SK-N-SH (cell line): ENCODE measurements at regions not wholly inside any gene's neighbourhood (a gene's known extent, or its start where the extent isn't known, plus 50 kb on each side); places are given as distances from the start of the nearest gene placed in this dataset.

Experiments
- CTCF ChIA-PET: fragments of 300-600, 350-600 bp; formaldehyde crosslinking; extraction: SDS; loops from one replicate; lab custom pipeline; 2021; lab: Yijun Ruan, JAX
- POLR2A ChIA-PET: fragments of 350-600 bp; sonication (Branson Sonifier 250); formaldehyde crosslinking; extraction: SDS; loops from one replicate; lab custom pipeline; 2020; ENCODE audit warnings: antibody characterized with exemption, inconsistent platforms; lab: Yijun Ruan, JAX
- DNase-seq: peaks from one replicate; pipeline ENCODE4 v3.0.0; 2012
- H2AFZ ChIP-seq: fragments of 200-600 bp; sonication (generic); 2 replicates; pipeline ENCODE4 v1.8.1; 2016; ENCODE audit warnings: antibody characterized with exemption, mild to moderate bottlenecking, low read depth
- H3F3A ChIP-seq: fragments of 200-600 bp; sonication (generic); replicated peaks from 2 replicates; pipeline ENCODE3; 2016; ENCODE audit warnings: antibody characterized with exemption, mild to moderate bottlenecking; ENCODE audit not compliant: insufficient read depth
- H3K27ac ChIP-seq, 2 experiments: fragments of 200-500 bp in 1 of 2; fragments of 200-600 bp in 1 of 2; sonication (Bioruptor generic) in 1 of 2; sonication (generic), shearing (Covaris generic) in 1 of 2; 2 replicates each; pipeline versions ENCODE4 v1.5.1 to v1.6.1; 2014 to 2016; ENCODE audit warnings: low read depth in 2 of 2, inconsistent platforms in 1 of 2, low read length in 1 of 2, mild to moderate bottlenecking in 1 of 2, mixed read lengths in 1 of 2
- H3K27me3 ChIP-seq: fragments of 200-600 bp; sonication (generic), shearing (Covaris generic); 2 replicates; pipeline ENCODE4 v1.6.1; 2016; ENCODE audit warnings: mixed run types; ENCODE audit not compliant: insufficient read depth
- H3K36me3 ChIP-seq, 2 experiments: fragments of 200-500 bp in 1 of 2; fragments of 200-600 bp in 1 of 2; sonication (Bioruptor generic) in 1 of 2; sonication (generic) in 1 of 2; replicated peaks in 1 of 2; 2 replicates each; pipeline versions ENCODE3 to v1.5.1; 2014 to 2016; ENCODE audit warnings: low read length in 1 of 2, mild to moderate bottlenecking in 1 of 2; ENCODE audit not compliant: insufficient read depth in 2 of 2, control insufficient read depth in 1 of 2
- H3K4me1 ChIP-seq, 2 experiments: fragments of 200-500 bp in 1 of 2; fragments of 200-600 bp in 1 of 2; sonication (Bioruptor generic) in 1 of 2; sonication (generic), shearing (Covaris generic) in 1 of 2; 2 replicates each; pipeline versions ENCODE4 v1.5.1 to v1.6.1; 2014 to 2016; ENCODE audit warnings: low read depth in 1 of 2, low read length in 1 of 2, mixed run types in 1 of 2; ENCODE audit not compliant: insufficient read depth in 2 of 2, control insufficient read depth in 1 of 2
- H3K4me2 ChIP-seq: fragments of 200-600 bp; sonication (generic), shearing (Covaris generic); 2 replicates; pipeline ENCODE4 v1.6.1; 2017; ENCODE audit warnings: mixed run types
- H3K4me3 ChIP-seq, 2 experiments: fragments of 200-500 bp in 1 of 2; fragments of 200-600 bp in 1 of 2; sonication (Bioruptor generic) in 1 of 2; sonication (generic), shearing (Covaris generic) in 1 of 2; 2 replicates each; pipeline versions ENCODE4 v1.5.1 to v1.8.1; 2014 to 2016; ENCODE audit warnings: low read depth in 2 of 2, inconsistent platforms in 1 of 2, low read length in 1 of 2, mild to moderate bottlenecking in 1 of 2, mixed read lengths in 1 of 2, moderate library complexity in 1 of 2
- H3K79me2 ChIP-seq: fragments of 200-600 bp; sonication (generic); 2 replicates; pipeline ENCODE4 v1.8.1; 2017; ENCODE audit warnings: mild to moderate bottlenecking; ENCODE audit not compliant: insufficient read depth
- H3K9ac ChIP-seq: fragments of 200-600 bp; sonication (generic); 2 replicates; pipeline ENCODE4 v1.6.1; 2017; ENCODE audit warnings: mixed run types
- H3K9me2 ChIP-seq: fragments of 200-600 bp; sonication (generic); 2 replicates; pipeline ENCODE4 v1.6.1; 2017; ENCODE audit warnings: mixed run types
- H3K9me3 ChIP-seq: fragments of 200-600 bp; sonication (generic); 2 replicates; pipeline ENCODE4 v1.6.1; 2017; ENCODE audit warnings: mixed run types, mild to moderate bottlenecking, moderate library complexity
- H4K20me1 ChIP-seq: fragments of 200-600 bp; sonication (generic); 2 replicates; pipeline ENCODE4 v1.6.1; 2017; ENCODE audit warnings: mild to moderate bottlenecking, mixed run types; ENCODE audit not compliant: insufficient read depth
- ELF1 ChIP-seq: IDR thresholded peaks from 2 replicates; pipeline ENCODE4 v1.4.0; 2012
- EP300 ChIP-seq, 2 experiments: IDR thresholded peaks; 2 replicates each; pipeline versions ENCODE4 v1.4.0 to v1.6.1; 2012; ENCODE audit warnings: borderline replicate concordance in 1 of 2, low read depth in 1 of 2, low read length in 1 of 2
- EZH2phosphoT487 ChIP-seq: fragments of 200-600 bp; sonication (generic); IDR thresholded peaks from 2 replicates; pipeline ENCODE4 v1.6.1; 2017; ENCODE audit warnings: low read depth, mixed run types, mild to moderate bottlenecking, antibody characterized with exemption, moderate library complexity, borderline replicate concordance
- FOSL2 ChIP-seq: IDR thresholded peaks from 2 replicates; pipeline ENCODE4 v1.4.0; 2012; ENCODE audit warnings: low read depth, mild to moderate bottlenecking, moderate library complexity, borderline replicate concordance
- FOXJ3 ChIP-seq: sonication (generic); formaldehyde crosslinking; IDR thresholded peaks from 2 replicates; pipeline ENCODE4 v1.5.1; 2020; ENCODE audit warnings: mild to moderate bottlenecking, missing genetic modification reagents
- FOXM1 ChIP-seq: IDR thresholded peaks from 2 replicates; pipeline ENCODE4 v1.4.0; 2012; ENCODE audit warnings: low read depth, mild to moderate bottlenecking
- JUND ChIP-seq: IDR thresholded peaks from 2 replicates; pipeline ENCODE4 v1.4.0; 2012
- MXI1 ChIP-seq: IDR thresholded peaks from 2 replicates; pipeline ENCODE4 v1.6.1; 2012; ENCODE audit warnings: mild to moderate bottlenecking, low read depth, low read length, improper control_type of control experiment
- POLR2AphosphoS5 ChIP-seq: IDR thresholded peaks from 2 replicates; pipeline ENCODE4 v1.6.1; 2012; ENCODE audit warnings: low read depth, low read length
- RAD21 ChIP-seq: IDR thresholded peaks from 2 replicates; pipeline ENCODE4 v1.6.1; 2012; ENCODE audit warnings: mild to moderate bottlenecking, low read length
- RCOR1 ChIP-seq: fragments of 150-350 bp; IDR thresholded peaks from 2 replicates; pipeline ENCODE4 v1.6.1; 2017; ENCODE audit warnings: antibody characterized with exemption, low read length
- TAF1 ChIP-seq: IDR thresholded peaks from 2 replicates; pipeline ENCODE4 v1.6.1; 2012; ENCODE audit warnings: low read depth, mild to moderate bottlenecking, low read length, moderate library complexity, borderline replicate concordance
- TCF12 ChIP-seq: IDR thresholded peaks from 2 replicates; pipeline ENCODE4 v1.4.0; 2012
- USF2 ChIP-seq: fragments of 150-350 bp; IDR thresholded peaks from 2 replicates; pipeline ENCODE4 v1.6.1; 2017; ENCODE audit warnings: antibody characterized with exemption, low read length, low read depth, borderline replicate concordance
- ZBTB33 ChIP-seq: IDR thresholded peaks from 2 replicates; pipeline ENCODE4 v1.4.0; 2012; ENCODE audit warnings: low read depth, borderline replicate concordance
- WGBS: methylation state at CpG from one replicate; pipeline ENCODE4 v1.1.6; 2017; ENCODE audit warnings: low lambda C conversion rate; 5-methylcytosine and 5-hydroxymethylcytosine counted together
- TF ChIP-seq, protein P1 (sequence below): IDR thresholded peaks from 2 replicates; pipeline ENCODE4 v1.4.0; 2012; ENCODE audit warnings: low read depth, borderline replicate concordance
- TF ChIP-seq, protein P2 (sequence below): IDR thresholded peaks from 2 replicates; pipeline ENCODE4 v1.4.0; 2012; ENCODE audit warnings: low read depth

- Histone ChIP-seq H3K9me2 (no peaks in the 10 kb centered on the region), H3K4me1 (no peaks in the 10 kb centered on the region), H3K27me3 (no peaks in the 10 kb centered on the region), H2AFZ (no peak overlapping the region), H3F3A (peaks cover 3% of the 10 kb centered on the region), H3K9ac (no peak overlapping the region), H3K9me3 (no peaks in the 10 kb centered on the region), H3K27ac (no peak overlapping the region), H4K20me1 (no peaks in the 10 kb centered on the region), H3K4me2 (no peak overlapping the region), H3K79me2 (no peaks in the 10 kb centered on the region), H3K36me3 (no peaks in the 10 kb centered on the region), H3K4me3 (no peak overlapping the region)
- DNase-seq, result no peak
- POLR2A ChIA-PET, result no interaction called here
- CTCF ChIA-PET, result no interaction called here
- 40% methylated on average over 2 of the region's 22 CpGs for WGBS
- no peak for TF ChIP-seq TAF1
- TF ChIP-seq ZBTB33, result no peak
- TF ChIP-seq, protein P1, sequence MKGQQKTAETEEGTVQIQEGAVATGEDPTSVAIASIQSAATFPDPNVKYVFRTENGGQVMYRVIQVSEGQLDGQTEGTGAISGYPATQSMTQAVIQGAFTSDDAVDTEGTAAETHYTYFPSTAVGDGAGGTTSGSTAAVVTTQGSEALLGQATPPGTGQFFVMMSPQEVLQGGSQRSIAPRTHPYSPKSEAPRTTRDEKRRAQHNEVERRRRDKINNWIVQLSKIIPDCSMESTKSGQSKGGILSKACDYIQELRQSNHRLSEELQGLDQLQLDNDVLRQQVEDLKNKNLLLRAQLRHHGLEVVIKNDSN, result no peak
- TF ChIP-seq EZH2phosphoT487, result no peak
- TF ChIP-seq FOSL2, result no peak
- TF ChIP-seq TCF12, result no peak
- TF ChIP-seq ELF1, result no peak
- TF ChIP-seq MXI1, result no peak
- no peak for TF ChIP-seq RCOR1
- no peak for TF ChIP-seq POLR2AphosphoS5
- no peak for TF ChIP-seq EP300 (IDR thresholded peaks at IDR 0.05; ENCODE audit: borderline replicate concordance in 1 of 2, low read depth in 1 of 2, low read length in 1 of 2)
- no peak for TF ChIP-seq FOXJ3 (CRISPR knock-in tag)
- TF ChIP-seq RAD21, result no peak
- no peak for TF ChIP-seq JUND
- no peak for TF ChIP-seq FOXM1
- no peak for TF ChIP-seq USF2
- TF ChIP-seq, protein P2, sequence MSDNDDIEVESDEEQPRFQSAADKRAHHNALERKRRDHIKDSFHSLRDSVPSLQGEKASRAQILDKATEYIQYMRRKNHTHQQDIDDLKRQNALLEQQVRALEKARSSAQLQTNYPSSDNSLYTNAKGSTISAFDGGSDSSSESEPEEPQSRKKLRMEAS, result no peak
Measured at GRCh38 chr4:43846111-43846587, 602.5 kb downstream of the KCTD8 start.
